GM10266 (cell line): ENCODE measurements at regions not wholly inside any gene's neighbourhood (a gene's known extent, or its start where the extent isn't known, plus 50 kb on each side); places are given as distances from the start of the nearest gene placed in this dataset.

Source experiments
- DNase-seq: peaks from one replicate; pipeline ENCODE4 v3.0.0; 2012; ENCODE audit errors: extremely low spot score
- TF ChIP-seq, protein P1 (sequence below): IDR thresholded peaks from 2 replicates; pipeline ENCODE4 v1.5.1; 2012; ENCODE audit warnings: mild to moderate bottlenecking, low read depth; ENCODE audit not compliant: control insufficient read depth, insufficient read depth; ENCODE audit errors: missing control alignments

DNA sequence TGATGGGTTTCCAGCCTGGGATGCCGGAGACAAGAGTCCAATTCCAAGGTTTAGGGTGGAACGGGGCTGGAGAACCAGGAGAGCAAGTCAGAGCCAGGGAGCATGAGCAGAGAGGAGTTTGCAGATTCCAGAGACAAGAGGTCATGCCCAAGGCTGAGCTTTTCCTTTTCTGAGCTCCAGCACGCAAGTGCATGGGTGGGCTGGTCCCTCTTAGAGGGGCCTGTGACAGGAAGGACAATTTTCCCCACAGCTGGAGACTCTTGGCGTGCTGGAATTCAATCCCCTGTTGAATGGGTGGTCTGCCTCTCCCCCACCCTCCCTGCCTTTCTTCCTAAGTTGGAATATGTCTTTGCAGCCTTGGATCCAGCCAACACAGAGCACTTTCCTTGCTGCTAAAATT, 431.9 kb downstream of the BCL11B start:
- DNase-seq, result no peak
- TF ChIP-seq, protein P1, sequence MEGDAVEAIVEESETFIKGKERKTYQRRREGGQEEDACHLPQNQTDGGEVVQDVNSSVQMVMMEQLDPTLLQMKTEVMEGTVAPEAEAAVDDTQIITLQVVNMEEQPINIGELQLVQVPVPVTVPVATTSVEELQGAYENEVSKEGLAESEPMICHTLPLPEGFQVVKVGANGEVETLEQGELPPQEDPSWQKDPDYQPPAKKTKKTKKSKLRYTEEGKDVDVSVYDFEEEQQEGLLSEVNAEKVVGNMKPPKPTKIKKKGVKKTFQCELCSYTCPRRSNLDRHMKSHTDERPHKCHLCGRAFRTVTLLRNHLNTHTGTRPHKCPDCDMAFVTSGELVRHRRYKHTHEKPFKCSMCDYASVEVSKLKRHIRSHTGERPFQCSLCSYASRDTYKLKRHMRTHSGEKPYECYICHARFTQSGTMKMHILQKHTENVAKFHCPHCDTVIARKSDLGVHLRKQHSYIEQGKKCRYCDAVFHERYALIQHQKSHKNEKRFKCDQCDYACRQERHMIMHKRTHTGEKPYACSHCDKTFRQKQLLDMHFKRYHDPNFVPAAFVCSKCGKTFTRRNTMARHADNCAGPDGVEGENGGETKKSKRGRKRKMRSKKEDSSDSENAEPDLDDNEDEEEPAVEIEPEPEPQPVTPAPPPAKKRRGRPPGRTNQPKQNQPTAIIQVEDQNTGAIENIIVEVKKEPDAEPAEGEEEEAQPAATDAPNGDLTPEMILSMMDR, result no peak

DNA sequence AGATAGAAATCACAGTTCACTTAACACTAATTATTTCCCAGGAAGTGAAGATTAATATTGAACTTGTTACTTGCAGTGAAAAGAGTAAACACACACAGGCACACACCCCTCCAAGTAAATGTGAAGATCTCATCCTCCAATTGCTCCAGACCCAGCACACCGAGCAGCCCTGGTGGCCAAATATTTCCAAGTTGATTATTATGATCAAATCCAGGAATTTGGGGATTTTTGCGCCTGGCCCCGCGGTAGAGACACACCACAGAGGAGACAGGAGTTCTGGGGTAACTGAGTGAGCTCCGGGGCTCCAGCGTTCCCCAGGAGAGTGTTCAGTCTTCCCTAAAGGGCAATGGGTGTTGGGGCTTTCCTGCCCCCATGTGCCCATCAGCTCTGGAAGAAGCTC, 431.5 kb downstream of the BCL11B start:
- DNase-seq, result no peak
- TF ChIP-seq, protein P1, result no peak

DNA sequence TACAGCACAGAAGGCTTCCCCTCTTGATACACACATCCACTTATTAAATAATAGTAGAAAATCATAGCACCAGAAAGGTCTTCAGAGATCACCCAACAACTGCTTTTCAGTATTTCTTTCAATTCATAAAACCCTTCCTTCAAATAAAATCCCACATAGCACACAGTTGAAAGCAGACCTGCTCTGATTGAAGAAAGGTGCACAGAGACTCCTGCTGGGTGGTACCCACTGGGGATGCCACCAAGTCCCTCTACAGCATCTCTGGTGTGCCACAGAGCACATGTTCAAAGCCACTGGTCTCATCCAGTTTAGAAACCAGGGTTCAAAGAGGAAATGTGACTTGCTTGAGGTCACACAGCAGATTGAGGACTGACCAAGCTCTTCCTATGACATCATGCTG, 427.5 kb downstream of the BCL11B start:
- TF ChIP-seq, protein P1, result no peak
- DNase-seq, result no peak

DNA sequence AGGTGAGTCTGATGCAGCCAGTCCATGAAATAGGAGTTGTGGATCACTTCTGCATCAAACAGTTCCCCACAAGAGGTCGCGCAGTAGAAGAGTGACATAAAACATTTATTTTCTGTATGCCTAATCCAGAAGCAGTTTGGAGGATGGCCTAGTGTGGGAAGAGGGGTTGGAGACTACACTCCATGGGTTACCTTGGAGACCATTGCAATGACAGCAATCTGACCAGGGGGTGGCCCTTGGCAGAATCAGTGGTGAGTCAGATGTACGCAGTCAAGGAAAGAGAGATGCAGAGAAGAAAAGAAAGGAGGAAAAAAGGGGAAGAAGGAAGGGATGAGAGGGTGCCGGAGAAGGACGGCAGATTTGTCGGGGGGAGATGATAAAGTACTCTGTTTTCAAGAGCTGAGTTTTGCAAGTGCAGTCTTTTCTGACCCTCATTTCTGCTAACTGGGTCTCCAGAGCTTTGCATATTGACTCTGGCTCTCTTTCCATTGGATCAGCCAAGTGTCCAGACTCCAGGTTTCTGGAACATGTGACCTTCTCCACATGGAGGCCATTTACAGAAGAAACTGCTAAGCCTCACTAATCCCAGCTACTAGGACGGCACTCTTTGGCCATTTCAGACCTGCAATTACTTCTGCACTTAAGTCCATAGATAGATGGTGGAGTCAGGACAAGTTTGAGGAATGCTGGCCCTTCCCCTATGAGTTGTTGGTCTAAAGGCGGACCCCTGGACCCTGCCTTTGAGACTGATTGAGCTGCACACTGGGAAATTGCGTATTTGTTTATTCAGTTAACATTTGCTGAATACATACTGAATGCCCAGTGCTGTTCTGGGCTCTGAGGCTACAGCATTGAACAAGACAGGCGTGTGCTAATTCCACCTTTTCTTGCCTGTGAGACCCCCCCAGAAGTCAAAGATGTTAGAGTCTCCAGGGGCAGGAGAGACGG, 424.2 kb downstream of the BCL11B start:
- no peak for DNase-seq
- TF ChIP-seq, protein P1, result no peak

DNA sequence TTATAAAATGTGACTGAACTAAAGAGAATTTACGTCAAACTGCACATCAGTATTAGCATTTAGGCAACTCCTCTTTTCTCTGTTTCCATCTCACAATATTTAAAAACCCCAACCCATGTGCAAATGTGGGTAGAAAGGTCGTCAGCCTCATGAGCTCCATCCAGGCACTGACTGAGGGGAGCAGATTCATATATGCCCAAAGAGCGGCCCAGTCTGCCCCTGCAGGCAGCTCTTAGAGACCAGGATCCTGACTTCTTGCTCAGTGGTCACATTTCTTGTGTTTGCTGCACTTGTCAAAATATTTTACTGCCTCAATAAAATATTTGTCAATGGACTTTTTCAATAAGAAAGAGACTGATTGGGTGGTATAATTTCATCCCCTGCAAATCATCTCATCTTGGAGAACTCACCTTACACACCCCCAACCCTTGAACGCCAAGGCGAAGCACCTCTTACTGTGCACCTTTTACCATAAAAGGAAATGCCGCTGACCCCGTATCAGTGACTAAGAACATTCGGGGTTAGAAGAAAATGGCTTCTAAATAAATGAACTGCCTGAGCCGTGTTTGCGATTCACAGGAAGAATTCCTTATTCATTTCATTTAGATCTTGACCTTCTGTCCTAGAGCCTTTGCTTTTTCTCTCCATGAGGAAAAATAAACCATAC, 418.8 kb downstream of the BCL11B start:
- TF ChIP-seq, protein P1, result no peak
- no peak for DNase-seq

DNA sequence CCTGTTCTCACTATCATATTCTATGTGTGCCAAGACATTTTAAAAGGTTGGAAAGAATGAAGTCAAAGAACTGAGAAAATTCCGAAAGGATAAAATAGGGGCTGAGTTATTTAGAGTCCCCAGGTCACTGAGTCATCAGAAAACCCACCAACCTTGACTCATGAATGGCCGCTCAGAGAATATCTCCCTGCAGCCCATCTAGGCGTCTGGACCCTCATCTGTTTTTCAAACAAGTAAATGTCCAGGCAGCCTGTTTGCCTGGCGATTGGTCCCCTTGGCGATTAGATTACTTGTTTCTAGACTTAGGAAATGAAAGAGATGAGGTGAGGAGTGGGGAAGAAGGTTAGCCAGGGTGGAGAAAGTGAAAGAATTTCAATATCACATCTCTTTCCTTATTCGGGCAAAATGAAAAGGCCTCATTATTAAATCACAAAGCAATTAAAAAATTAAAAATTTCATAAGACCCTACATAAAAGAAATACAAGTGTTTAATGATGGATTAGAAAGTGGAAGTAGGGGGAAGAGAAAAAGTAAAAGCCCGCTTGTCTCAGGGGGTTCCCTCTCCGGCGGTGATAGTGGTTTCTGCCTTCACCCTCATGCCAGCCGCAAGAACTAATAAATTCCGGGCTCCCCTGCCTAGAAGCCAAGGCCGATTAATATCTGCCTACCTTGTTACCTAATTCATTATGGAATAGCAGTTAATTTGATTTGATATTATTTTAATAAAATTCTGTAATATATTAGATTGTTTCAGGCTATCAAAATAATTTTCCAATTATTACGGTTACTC, 415.9 kb downstream of the BCL11B start:
- TF ChIP-seq, protein P1, result no peak
- no peak for DNase-seq
